ENCODE measurements at regions not wholly inside any gene's neighbourhood (a gene's known extent, or its start where the extent isn't known, plus 50 kb on each side); places are given as distances from the start of the nearest gene placed in this dataset.

DNA sequence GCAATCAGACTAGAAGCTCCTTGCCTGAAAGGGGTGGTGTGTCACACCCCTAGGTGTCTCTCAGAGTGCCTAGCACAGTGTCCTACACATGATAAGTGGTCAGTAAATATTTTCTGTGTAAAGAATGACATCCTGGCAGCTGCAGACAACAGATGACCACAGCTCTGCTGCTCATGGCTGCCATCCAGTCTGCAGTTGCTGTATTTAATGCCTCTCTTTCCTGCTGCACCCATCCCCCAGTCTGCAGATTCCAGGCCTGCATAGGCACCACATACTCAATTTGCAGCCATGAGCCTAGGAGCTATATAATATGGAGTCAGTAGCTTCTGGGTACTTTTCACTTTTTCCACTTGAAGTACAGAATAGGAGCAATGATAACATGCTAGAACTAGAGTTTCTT, 94.9 kb upstream of the NR4A3 start:
- H3K36me3 ChIP-seq (ENCODE audit: insufficient read depth, low read length) = no peaks in the 10 kb centered on the region
- H3K27me3 ChIP-seq (ENCODE audit: insufficient read depth, low read length, poor library complexity, severe bottlenecking) = no peaks in the 10 kb centered on the region
- peaks cover 5% of the 10 kb centered on the region for H3K4me1 ChIP-seq (ENCODE audit: insufficient read depth, low read length, poor library complexity, severe bottlenecking)
- H3F3A ChIP-seq (ENCODE audit: low read depth) = no peaks in the 10 kb centered on the region
- no peak overlapping the region for H2AFZ ChIP-seq (ENCODE audit: low read length)
- H4K20me1 ChIP-seq (ENCODE audit: insufficient read depth, low read length, poor library complexity, severe bottlenecking) = no peaks in the 10 kb centered on the region
- no peaks in the 10 kb centered on the region for H3K9me2 ChIP-seq (replicated peaks; ENCODE audit: low read depth, low read length)
- no peaks in the 10 kb centered on the region for H3K79me2 ChIP-seq (ENCODE audit: insufficient read depth, low read length)
- no peak overlapping the region for H3K9ac ChIP-seq (ENCODE audit: low read depth, low read length, poor library complexity, severe bottlenecking)
- no peaks in the 10 kb centered on the region for H3K9me3 ChIP-seq (ENCODE audit: insufficient read depth, low read depth, low read length)
- H3K4me3 ChIP-seq (ENCODE audit: low read length, poor library complexity, severe bottlenecking) = no peak overlapping the region
- TF ChIP-seq, protein P1, sequence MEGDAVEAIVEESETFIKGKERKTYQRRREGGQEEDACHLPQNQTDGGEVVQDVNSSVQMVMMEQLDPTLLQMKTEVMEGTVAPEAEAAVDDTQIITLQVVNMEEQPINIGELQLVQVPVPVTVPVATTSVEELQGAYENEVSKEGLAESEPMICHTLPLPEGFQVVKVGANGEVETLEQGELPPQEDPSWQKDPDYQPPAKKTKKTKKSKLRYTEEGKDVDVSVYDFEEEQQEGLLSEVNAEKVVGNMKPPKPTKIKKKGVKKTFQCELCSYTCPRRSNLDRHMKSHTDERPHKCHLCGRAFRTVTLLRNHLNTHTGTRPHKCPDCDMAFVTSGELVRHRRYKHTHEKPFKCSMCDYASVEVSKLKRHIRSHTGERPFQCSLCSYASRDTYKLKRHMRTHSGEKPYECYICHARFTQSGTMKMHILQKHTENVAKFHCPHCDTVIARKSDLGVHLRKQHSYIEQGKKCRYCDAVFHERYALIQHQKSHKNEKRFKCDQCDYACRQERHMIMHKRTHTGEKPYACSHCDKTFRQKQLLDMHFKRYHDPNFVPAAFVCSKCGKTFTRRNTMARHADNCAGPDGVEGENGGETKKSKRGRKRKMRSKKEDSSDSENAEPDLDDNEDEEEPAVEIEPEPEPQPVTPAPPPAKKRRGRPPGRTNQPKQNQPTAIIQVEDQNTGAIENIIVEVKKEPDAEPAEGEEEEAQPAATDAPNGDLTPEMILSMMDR (conservative IDR thresholded peaks at IDR 0.05; ENCODE audit: low read length) = no peak
- TF ChIP-seq EZH2phosphoT487 (IDR thresholded peaks at IDR 0.05; ENCODE audit: borderline replicate concordance) = no peak
- H3K4me2 ChIP-seq (ENCODE audit: low read depth, low read length, poor library complexity, severe bottlenecking) = no peak overlapping the region

DNA sequence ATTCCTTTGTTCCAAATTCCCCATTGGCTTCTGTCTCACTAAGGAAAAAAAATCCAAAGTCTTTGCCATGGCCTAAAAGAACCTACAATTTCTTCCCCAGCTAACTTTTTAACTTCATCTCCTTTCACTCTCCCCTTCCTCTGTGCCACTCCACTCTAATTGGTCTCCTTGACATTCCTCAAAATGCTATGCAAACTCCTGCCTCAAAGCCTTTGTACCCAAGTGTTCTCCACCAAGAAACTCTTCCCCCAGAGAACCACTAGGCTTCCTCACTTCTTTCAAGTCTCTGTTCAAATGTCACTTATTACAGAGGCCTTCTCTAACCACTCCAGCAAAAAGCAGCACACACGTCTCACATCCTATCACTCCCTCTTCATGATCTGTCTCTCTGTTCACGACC, 91.6 kb upstream of the NR4A3 start:
- no peak overlapping the region for H2AFZ ChIP-seq (ENCODE audit: low read length)

GRCh38 chr9:99731950-99732349, 89.7 kb upstream of the NR4A3 start:
- Histone ChIP-seq H3K79me2 (ENCODE audit: insufficient read depth, low read length) (no peaks in the 10 kb centered on the region), H4K20me1 (ENCODE audit: insufficient read depth, low read length, poor library complexity, severe bottlenecking) (no peaks in the 10 kb centered on the region), H3K4me2 (ENCODE audit: low read depth, low read length, poor library complexity, severe bottlenecking) (no peak overlapping the region), H3K9ac (ENCODE audit: low read depth, low read length, poor library complexity, severe bottlenecking) (no peak overlapping the region), H3K9me2 (replicated peaks; ENCODE audit: low read depth, low read length) (no peaks in the 10 kb centered on the region), H3K9me3 (ENCODE audit: insufficient read depth, low read depth, low read length) (no peaks in the 10 kb centered on the region), H3K36me3 (ENCODE audit: insufficient read depth, low read length) (no peaks in the 10 kb centered on the region), H3K4me1 (ENCODE audit: insufficient read depth, low read length, poor library complexity, severe bottlenecking) (no peaks in the 10 kb centered on the region), H2AFZ (ENCODE audit: low read length) (no peak overlapping the region), H3F3A (ENCODE audit: low read depth) (no peaks in the 10 kb centered on the region), H3K27me3 (ENCODE audit: insufficient read depth, low read length, poor library complexity, severe bottlenecking) (no peaks in the 10 kb centered on the region), H3K4me3 (ENCODE audit: low read length, poor library complexity, severe bottlenecking) (no peak overlapping the region)
- TF ChIP-seq EZH2phosphoT487 (IDR thresholded peaks at IDR 0.05; ENCODE audit: borderline replicate concordance) = no peak
- TF ChIP-seq, protein P1 (conservative IDR thresholded peaks at IDR 0.05; ENCODE audit: low read length) = no peak

More for the DNA sequence above, 91.6 kb upstream of the NR4A3 start:
- Histone ChIP-seq H3K4me1 (ENCODE audit: insufficient read depth, low read length, poor library complexity, severe bottlenecking) (no peaks in the 10 kb centered on the region), H3K9me3 (ENCODE audit: insufficient read depth, low read depth, low read length) (no peaks in the 10 kb centered on the region), H3K9ac (ENCODE audit: low read depth, low read length, poor library complexity, severe bottlenecking) (no peak overlapping the region), H3K9me2 (replicated peaks; ENCODE audit: low read depth, low read length) (no peaks in the 10 kb centered on the region), H4K20me1 (ENCODE audit: insufficient read depth, low read length, poor library complexity, severe bottlenecking) (no peaks in the 10 kb centered on the region), H3K36me3 (ENCODE audit: insufficient read depth, low read length) (no peaks in the 10 kb centered on the region), H3K4me2 (ENCODE audit: low read depth, low read length, poor library complexity, severe bottlenecking) (no peak overlapping the region), H3F3A (ENCODE audit: low read depth) (no peaks in the 10 kb centered on the region), H3K27me3 (ENCODE audit: insufficient read depth, low read length, poor library complexity, severe bottlenecking) (no peaks in the 10 kb centered on the region), H3K79me2 (ENCODE audit: insufficient read depth, low read length) (no peaks in the 10 kb centered on the region), H3K4me3 (ENCODE audit: low read length, poor library complexity, severe bottlenecking) (no peak overlapping the region)
- TF ChIP-seq, protein P1 (conservative IDR thresholded peaks at IDR 0.05; ENCODE audit: low read length) = no peak
- TF ChIP-seq EZH2phosphoT487 (IDR thresholded peaks at IDR 0.05; ENCODE audit: borderline replicate concordance) = no peak
